HCT116 (cell line): ENCODE measurements at regions not wholly inside any gene's neighbourhood (a gene's known extent, or its start where the extent isn't known, plus 50 kb on each side); places are given as distances from the start of the nearest gene placed in this dataset.

Experiments
- CTCF ChIP-seq, 3 experiments: fragments of 200-600 bp in 1 of 3; sonication (generic) in 1 of 3; IDR thresholded peaks in 2 of 3; conservative IDR thresholded peaks in 1 of 3; 2 replicates each; pipeline ENCODE4 v1.5.1; 2012 to 2017; ENCODE audit warnings: low read depth in 2 of 3, low read length in 2 of 3, antibody characterized with exemption in 1 of 3, borderline replicate concordance in 1 of 3, control low read depth in 1 of 3, mild to moderate bottlenecking in 1 of 3, mixed read lengths in 1 of 3, mixed run types in 1 of 3, moderate library complexity in 1 of 3; ENCODE audit not compliant: insufficient read depth in 1 of 3
- EZH2 ChIP-seq: fragments of 200-600 bp; sonication (generic); IDR thresholded peaks from 2 replicates; pipeline ENCODE4 v1.6.1; 2017; ENCODE audit warnings: antibody characterized with exemption, mixed run types
- EZH2phosphoT487 ChIP-seq: fragments of 200-600 bp; IDR thresholded peaks from 2 replicates; pipeline ENCODE4 v1.6.1; 2018; ENCODE audit warnings: antibody characterized with exemption, borderline replicate concordance
- POLR2A ChIP-seq: IDR thresholded peaks from 2 replicates; pipeline ENCODE4 v1.7.0; 2011; ENCODE audit warnings: borderline replicate concordance; ENCODE audit not compliant: insufficient read depth, insufficient read length; ENCODE audit errors: extremely low read depth
- POLR2AphosphoS5 ChIP-seq: IDR thresholded peaks from 2 replicates; pipeline ENCODE4 v1.6.1; 2011; ENCODE audit warnings: mild to moderate bottlenecking, low read depth, low read length, moderate library complexity
- SP1 ChIP-seq: IDR thresholded peaks from 2 replicates; pipeline ENCODE4 v1.6.1; 2012; ENCODE audit warnings: low read depth
- SRF ChIP-seq: IDR thresholded peaks from 2 replicates; pipeline ENCODE4 v1.6.1; 2012; ENCODE audit warnings: low read depth
- TCF7L2 ChIP-seq: IDR thresholded peaks from 2 replicates; pipeline ENCODE4 v1.7.0; 2011; ENCODE audit warnings: borderline replicate concordance, inconsistent platforms; ENCODE audit not compliant: insufficient read depth, insufficient read length; ENCODE audit errors: extremely low read depth
- ZFX ChIP-seq: fragments of 450-650 bp; IDR thresholded peaks from 2 replicates; pipeline ENCODE4 v1.6.1; 2017
- ZNF274 ChIP-seq: fragments of 200-500 bp; sonication (Bioruptor generic); IDR thresholded peaks from 2 replicates; pipeline ENCODE4 v1.6.1; 2014; ENCODE audit warnings: mild to moderate bottlenecking, low read depth, low read length, inconsistent platforms

- TF ChIP-seq SRF: no peak
- TF ChIP-seq CTCF (IDR thresholded peaks at IDR 0.05 in 2 of 3, conservative IDR thresholded peaks at IDR 0.05 in 1 of 3; ENCODE audit: borderline replicate concordance in 1 of 3, insufficient read depth in 1 of 3, low read depth in 2 of 3, low read length in 2 of 3): no peak
- TF ChIP-seq POLR2A: no peak
- no peak for TF ChIP-seq TCF7L2
- no peak for TF ChIP-seq EZH2
- no peak for TF ChIP-seq ZNF274
- no peak for TF ChIP-seq SP1
- no peak for TF ChIP-seq POLR2AphosphoS5
- TF ChIP-seq EZH2phosphoT487: no peak
- no peak for TF ChIP-seq ZFX
Measured at GRCh38 chr4:114326358-114326757, 272.2 kb upstream of the UGT8 start.
